CD4-positive, alpha-beta T cell treated with Interleukin-4 for 4 hours (primary cell): ENCODE measurements at regions not wholly inside any gene's neighbourhood (a gene's known extent, or its start where the extent isn't known, plus 50 kb on each side); places are given as distances from the start of the nearest gene placed in this dataset.

ENCODE experiments used
- DNase-seq: peaks from one replicate; pipeline ENCODE4 v3.0.0-alpha.2; 2020

- DNase-seq, result no peak
Measured at GRCh38 chr15:47184003-47184907, 533.0 kb upstream of the SEMA6D start.

- no peak for DNase-seq
Measured at GRCh38 chr15:47184908-47185801, 532.1 kb upstream of the SEMA6D start.

- no peak for DNase-seq
Measured at GRCh38 chr15:47186075-47186474, 531.2 kb upstream of the SEMA6D start.

- no peak for DNase-seq
Measured at GRCh38 chr15:47188758-47189507, 528.4 kb upstream of the SEMA6D start.

GRCh38 chr15:47194718-47195117 is 522.6 kb upstream of the SEMA6D start:
- no peak for DNase-seq

- peak; percentile 3 for DNase-seq
Measured at GRCh38 chr15:47196048-47196447, 521.3 kb upstream of the SEMA6D start.

GRCh38 chr15:47203993-47204392 is 513.3 kb upstream of the SEMA6D start:
- no peak for DNase-seq

GRCh38 chr15:47206358-47206978 is 510.8 kb upstream of the SEMA6D start:
- no peak for DNase-seq

- no peak for DNase-seq
Measured at GRCh38 chr15:47209591-47209990, 507.7 kb upstream of the SEMA6D start.

- DNase-seq, result no peak
Measured at GRCh38 chr15:47212222-47213010, 504.9 kb upstream of the SEMA6D start.

- no peak for DNase-seq
Measured at GRCh38 chr15:47213883-47214282, 503.4 kb upstream of the SEMA6D start.

- DNase-seq, result no peak
Measured at GRCh38 chr15:47218295-47218694, 499.0 kb upstream of the SEMA6D start.

GRCh38 chr15:47244361-47244760 is 472.9 kb upstream of the SEMA6D start:
- DNase-seq, result no peak

- DNase-seq, result no peak
Measured at GRCh38 chr15:47246317-47246716, 471.0 kb upstream of the SEMA6D start.

GRCh38 chr15:47258521-47258920 is 458.8 kb upstream of the SEMA6D start:
- DNase-seq, result no peak

- no peak for DNase-seq
Measured at GRCh38 chr15:47265686-47266085, 451.6 kb upstream of the SEMA6D start.

GRCh38 chr15:47266566-47266965 is 450.7 kb upstream of the SEMA6D start:
- no peak for DNase-seq

- no peak for DNase-seq
Measured at GRCh38 chr15:47273864-47274263, 443.4 kb upstream of the SEMA6D start.

- DNase-seq, result no peak
Measured at GRCh38 chr15:47283246-47283645, 434.1 kb upstream of the SEMA6D start.

GRCh38 chr15:47288794-47289193 is 428.5 kb upstream of the SEMA6D start:
- DNase-seq, result no peak

GRCh38 chr15:47289656-47290055 is 427.6 kb upstream of the SEMA6D start:
- DNase-seq, result no peak

GRCh38 chr15:47291767-47292166 is 425.5 kb upstream of the SEMA6D start:
- no peak for DNase-seq
